Thyroid gland (tissue), 4 donors: ENCODE measurements at regions not wholly inside any gene's neighbourhood (a gene's known extent, or its start where the extent isn't known, plus 50 kb on each side); places are given as distances from the start of the nearest gene placed in this dataset.

Source experiments
- POLR2A ChIP-seq, 2 donors: fragments of 450-650 bp; IDR thresholded peaks; one replicate each; pipeline ENCODE4 v1.6.1; 2017; ENCODE audit warnings: antibody characterized with exemption in 2 of 2, mild to moderate bottlenecking in 2 of 2, moderate library complexity in 1 of 2
- TF ChIP-seq, protein P1 (sequence below), 6 experiments: fragments of 200-600 bp in 3 of 6; fragments of 450-650 bp in 3 of 6; sonication (generic) in 3 of 6; IDR thresholded peaks; one replicate each; pipeline ENCODE4 v1.5.1; 2016 to 2019; ENCODE audit warnings: antibody characterized with exemption in 6 of 6, mild to moderate bottlenecking in 2 of 6, inconsistent platforms in 1 of 6, moderate library complexity in 1 of 6

DNA sequence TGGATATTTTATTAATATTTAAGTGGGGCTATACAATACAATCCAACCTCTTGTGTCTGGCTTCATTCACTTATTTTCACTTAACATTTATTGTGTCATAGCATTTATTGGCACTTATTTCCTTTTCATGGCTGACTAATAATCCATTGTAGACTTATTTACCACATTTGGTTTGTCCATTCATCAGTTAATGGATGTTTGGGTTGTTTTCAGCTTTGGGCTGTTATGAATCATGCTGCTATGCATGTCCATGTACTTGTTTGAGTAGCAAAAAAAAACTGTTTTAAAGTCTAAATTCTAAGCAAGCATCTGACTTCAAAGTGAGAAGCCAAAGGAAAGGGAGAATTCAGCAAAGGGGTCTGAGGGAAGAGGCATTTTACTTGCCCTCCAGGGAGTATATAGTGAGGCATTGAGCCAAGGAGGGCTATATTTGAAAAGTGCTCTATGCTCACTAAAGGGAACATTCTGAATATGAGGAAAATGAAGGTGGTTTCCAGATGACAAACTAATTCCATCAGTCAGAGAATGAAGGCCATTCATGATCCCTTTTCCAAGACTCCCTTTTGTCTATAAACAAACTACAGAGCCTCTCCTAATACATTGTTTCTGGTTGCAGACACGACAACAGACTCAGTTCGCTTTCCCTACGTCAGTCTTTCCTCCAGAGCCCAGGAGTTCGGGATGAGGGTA, 532.8 kb upstream of the KLF4 start:
- no peak for TF ChIP-seq POLR2A (IDR thresholded peaks at IDR 0.05)
- TF ChIP-seq, protein P1, sequence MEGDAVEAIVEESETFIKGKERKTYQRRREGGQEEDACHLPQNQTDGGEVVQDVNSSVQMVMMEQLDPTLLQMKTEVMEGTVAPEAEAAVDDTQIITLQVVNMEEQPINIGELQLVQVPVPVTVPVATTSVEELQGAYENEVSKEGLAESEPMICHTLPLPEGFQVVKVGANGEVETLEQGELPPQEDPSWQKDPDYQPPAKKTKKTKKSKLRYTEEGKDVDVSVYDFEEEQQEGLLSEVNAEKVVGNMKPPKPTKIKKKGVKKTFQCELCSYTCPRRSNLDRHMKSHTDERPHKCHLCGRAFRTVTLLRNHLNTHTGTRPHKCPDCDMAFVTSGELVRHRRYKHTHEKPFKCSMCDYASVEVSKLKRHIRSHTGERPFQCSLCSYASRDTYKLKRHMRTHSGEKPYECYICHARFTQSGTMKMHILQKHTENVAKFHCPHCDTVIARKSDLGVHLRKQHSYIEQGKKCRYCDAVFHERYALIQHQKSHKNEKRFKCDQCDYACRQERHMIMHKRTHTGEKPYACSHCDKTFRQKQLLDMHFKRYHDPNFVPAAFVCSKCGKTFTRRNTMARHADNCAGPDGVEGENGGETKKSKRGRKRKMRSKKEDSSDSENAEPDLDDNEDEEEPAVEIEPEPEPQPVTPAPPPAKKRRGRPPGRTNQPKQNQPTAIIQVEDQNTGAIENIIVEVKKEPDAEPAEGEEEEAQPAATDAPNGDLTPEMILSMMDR (IDR thresholded peaks at IDR 0.05): no peak
